IMR-90 (cell line): ENCODE measurements at regions not wholly inside any gene's neighbourhood (a gene's known extent, or its start where the extent isn't known, plus 50 kb on each side); places are given as distances from the start of the nearest gene placed in this dataset.

ENCODE experiments used
- BHLHE40 ChIP-seq: fragments of 150-350 bp; IDR thresholded peaks from 2 replicates; pipeline ENCODE4 v1.6.1; 2016; ENCODE audit warnings: mild to moderate bottlenecking, low read depth, low read length
- CEBPB ChIP-seq: IDR thresholded peaks from 2 replicates; pipeline ENCODE4 v1.6.1; 2012; ENCODE audit warnings: low read depth, low read length, improper control_type of control experiment
- FOS ChIP-seq: fragments of 150-350 bp; IDR thresholded peaks from 2 replicates; pipeline ENCODE4 v1.6.1; 2016; ENCODE audit warnings: low read depth, low read length
- MAZ ChIP-seq: IDR thresholded peaks from 2 replicates; pipeline ENCODE4 v1.6.1; 2012; ENCODE audit warnings: low read depth, mild to moderate bottlenecking, low read length, improper control_type of control experiment, moderate library complexity, borderline replicate concordance
- MXI1 ChIP-seq: IDR thresholded peaks from 2 replicates; pipeline ENCODE4 v1.6.1; 2012; ENCODE audit warnings: low read depth, mild to moderate bottlenecking, low read length, moderate library complexity, borderline replicate concordance
- TF ChIP-seq, protein P1 (sequence below): conservative IDR thresholded peaks from 2 replicates; pipeline ENCODE4 v1.5.1; 2012; ENCODE audit warnings: mild to moderate bottlenecking, low read depth, low read length, improper control_type of control experiment
- TF ChIP-seq, protein P2 (sequence below): fragments of 150-350 bp; IDR thresholded peaks from 2 replicates; pipeline ENCODE4 v1.6.1; 2016; ENCODE audit warnings: low read depth, mild to moderate bottlenecking, low read length, moderate library complexity, borderline replicate concordance

DNA sequence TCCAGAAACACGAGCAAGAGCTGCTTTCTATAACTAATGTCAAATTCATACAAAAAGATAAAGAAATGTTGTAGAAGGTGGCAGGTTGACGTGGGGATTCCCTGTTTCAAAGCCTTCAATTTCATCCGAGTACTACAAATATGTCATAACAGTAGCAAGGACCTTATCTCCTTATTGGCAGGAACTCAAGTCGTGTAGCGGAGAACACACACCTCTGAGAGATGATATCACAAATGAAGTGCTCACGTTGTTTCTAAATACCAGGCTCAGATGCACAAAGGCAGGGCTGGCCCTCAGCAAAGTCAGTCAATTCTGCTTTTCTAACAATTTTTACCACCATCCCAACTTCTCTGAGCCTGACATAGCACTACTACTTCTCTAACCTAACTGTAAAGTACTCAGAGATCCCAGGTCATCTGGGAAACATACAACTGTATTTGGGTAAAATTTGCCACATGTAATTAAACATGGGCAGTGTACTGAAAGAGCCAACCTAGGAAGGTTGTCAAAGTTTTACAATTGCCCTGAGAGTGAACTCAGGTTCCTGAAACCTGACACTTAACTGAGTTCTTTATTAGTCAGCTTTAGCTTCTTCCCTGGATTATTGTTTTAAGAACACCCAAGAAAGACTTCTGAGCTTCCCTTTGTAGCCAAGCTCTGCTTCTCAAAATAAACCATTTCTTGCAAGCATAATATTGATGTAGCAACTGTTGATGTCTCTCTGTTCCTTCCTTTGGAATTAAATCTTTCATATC lies 813.7 kb upstream of the ACVR2A start:
- TF ChIP-seq, protein P1, sequence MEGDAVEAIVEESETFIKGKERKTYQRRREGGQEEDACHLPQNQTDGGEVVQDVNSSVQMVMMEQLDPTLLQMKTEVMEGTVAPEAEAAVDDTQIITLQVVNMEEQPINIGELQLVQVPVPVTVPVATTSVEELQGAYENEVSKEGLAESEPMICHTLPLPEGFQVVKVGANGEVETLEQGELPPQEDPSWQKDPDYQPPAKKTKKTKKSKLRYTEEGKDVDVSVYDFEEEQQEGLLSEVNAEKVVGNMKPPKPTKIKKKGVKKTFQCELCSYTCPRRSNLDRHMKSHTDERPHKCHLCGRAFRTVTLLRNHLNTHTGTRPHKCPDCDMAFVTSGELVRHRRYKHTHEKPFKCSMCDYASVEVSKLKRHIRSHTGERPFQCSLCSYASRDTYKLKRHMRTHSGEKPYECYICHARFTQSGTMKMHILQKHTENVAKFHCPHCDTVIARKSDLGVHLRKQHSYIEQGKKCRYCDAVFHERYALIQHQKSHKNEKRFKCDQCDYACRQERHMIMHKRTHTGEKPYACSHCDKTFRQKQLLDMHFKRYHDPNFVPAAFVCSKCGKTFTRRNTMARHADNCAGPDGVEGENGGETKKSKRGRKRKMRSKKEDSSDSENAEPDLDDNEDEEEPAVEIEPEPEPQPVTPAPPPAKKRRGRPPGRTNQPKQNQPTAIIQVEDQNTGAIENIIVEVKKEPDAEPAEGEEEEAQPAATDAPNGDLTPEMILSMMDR = no peak
- no peak for TF ChIP-seq FOS
- TF ChIP-seq MAZ = no peak
- no peak for TF ChIP-seq BHLHE40
- TF ChIP-seq MXI1 = no peak
- TF ChIP-seq, protein P2, sequence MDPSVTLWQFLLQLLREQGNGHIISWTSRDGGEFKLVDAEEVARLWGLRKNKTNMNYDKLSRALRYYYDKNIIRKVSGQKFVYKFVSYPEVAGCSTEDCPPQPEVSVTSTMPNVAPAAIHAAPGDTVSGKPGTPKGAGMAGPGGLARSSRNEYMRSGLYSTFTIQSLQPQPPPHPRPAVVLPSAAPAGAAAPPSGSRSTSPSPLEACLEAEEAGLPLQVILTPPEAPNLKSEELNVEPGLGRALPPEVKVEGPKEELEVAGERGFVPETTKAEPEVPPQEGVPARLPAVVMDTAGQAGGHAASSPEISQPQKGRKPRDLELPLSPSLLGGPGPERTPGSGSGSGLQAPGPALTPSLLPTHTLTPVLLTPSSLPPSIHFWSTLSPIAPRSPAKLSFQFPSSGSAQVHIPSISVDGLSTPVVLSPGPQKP = no peak
- TF ChIP-seq CEBPB = no peak
